ENCODE measurements at regions not wholly inside any gene's neighbourhood (a gene's known extent, or its start where the extent isn't known, plus 50 kb on each side); places are given as distances from the start of the nearest gene placed in this dataset.

DNA sequence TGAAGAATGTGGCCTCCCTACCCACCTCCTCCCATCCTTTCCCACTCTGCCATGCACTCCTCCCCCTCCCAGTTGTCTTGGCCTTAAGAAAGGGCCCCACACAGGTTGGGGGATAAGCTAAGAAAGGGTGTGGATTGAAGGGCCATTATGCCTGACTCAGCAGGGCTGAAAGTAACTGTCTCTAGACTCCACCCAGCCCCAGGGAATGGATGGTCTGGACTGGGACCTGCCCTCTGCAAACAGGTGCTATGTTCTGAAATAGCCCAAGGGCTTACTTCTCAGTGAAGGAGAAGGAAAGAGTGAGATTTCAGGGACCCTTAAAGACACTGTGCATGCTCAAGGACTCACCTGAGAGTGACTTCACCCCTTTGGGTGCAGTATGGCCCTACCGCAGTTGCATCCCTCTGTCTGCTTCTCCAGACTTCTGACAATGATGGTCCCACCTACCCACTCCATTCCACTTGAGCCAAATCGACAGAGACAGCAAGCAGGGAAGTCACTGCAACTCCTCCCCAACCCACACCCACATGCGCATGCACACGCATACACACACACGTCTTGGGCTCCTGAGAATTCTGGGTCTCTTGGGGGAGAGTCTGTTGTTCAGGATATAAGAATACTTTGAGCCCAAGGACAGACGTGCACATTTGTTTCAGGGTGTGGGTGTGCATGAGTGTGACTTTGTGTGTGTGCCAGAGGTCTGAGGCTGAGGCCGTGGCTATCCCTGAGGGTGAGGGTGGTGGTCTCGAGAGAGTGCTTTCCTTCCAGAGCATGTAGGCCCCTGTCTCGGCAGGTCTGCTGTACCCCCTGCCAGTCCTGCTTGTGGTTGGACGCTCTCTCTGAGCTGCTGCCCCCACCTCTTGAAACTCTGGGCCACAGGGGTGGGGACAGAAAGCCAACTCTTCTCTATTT, 231.9 kb downstream of the PTPRU start (continued):
- TF ChIP-seq, protein P1, sequence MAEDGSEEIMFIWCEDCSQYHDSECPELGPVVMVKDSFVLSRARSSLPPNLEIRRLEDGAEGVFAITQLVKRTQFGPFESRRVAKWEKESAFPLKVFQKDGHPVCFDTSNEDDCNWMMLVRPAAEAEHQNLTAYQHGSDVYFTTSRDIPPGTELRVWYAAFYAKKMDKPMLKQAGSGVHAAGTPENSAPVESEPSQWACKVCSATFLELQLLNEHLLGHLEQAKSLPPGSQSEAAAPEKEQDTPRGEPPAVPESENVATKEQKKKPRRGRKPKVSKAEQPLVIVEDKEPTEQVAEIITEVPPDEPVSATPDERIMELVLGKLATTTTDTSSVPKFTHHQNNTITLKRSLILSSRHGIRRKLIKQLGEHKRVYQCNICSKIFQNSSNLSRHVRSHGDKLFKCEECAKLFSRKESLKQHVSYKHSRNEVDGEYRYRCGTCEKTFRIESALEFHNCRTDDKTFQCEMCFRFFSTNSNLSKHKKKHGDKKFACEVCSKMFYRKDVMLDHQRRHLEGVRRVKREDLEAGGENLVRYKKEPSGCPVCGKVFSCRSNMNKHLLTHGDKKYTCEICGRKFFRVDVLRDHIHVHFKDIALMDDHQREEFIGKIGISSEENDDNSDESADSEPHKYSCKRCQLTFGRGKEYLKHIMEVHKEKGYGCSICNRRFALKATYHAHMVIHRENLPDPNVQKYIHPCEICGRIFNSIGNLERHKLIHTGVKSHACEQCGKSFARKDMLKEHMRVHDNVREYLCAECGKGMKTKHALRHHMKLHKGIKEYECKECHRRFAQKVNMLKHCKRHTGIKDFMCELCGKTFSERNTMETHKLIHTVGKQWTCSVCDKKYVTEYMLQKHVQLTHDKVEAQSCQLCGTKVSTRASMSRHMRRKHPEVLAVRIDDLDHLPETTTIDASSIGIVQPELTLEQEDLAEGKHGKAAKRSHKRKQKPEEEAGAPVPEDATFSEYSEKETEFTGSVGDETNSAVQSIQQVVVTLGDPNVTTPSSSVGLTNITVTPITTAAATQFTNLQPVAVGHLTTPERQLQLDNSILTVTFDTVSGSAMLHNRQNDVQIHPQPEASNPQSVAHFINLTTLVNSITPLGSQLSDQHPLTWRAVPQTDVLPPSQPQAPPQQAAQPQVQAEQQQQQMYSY (CRISPR knock-in tag; IDR thresholded peaks at IDR 0.05): no peak
- no peak for TF ChIP-seq RAD21 (CRISPR knock-in tag; IDR thresholded peaks at IDR 0.05)
- TF ChIP-seq GLI4 (CRISPR knock-in tag; IDR thresholded peaks at IDR 0.05; ENCODE audit: borderline replicate concordance): no peak

GRCh38 chr1:29466258-29466657, 229.9 kb downstream of the PTPRU start:
- Histone ChIP-seq H3K79me2 (ENCODE audit: insufficient read depth, low read length) (no peaks in the 10 kb centered on the region), H3K4me2 (ENCODE audit: low read depth, low read length) (no peak overlapping the region), H3K9ac (ENCODE audit: insufficient read depth, low read depth, low read length) (no peak overlapping the region), H2AFZ (ENCODE audit: low read length) (no peak overlapping the region), H4K20me1 (ENCODE audit: insufficient read depth, low read length) (no peaks in the 10 kb centered on the region), H3K9me3 (ENCODE audit: low read length) (no peaks in the 10 kb centered on the region), H3K4me1 (ENCODE audit: insufficient read depth, low read length) (peaks cover 25% of the 10 kb centered on the region), H3K27me3 (ENCODE audit: control insufficient read depth in 1 of 2, insufficient read depth in 2 of 2, low read length in 2 of 2) (no peaks in the 10 kb centered on the region), H3K4me3 (replicated peaks in 1 of 3; ENCODE audit: insufficient read depth in 1 of 3, low read depth in 2 of 3, low read length in 3 of 3) (no peak overlapping the region), H3K36me3 (replicated peaks in 1 of 2; ENCODE audit: control insufficient read depth in 1 of 2, insufficient read depth in 2 of 2, low read length in 2 of 2) (no peaks in the 10 kb centered on the region), H3K27ac (ENCODE audit: extremely low read length, insufficient read depth, low read length) (no peak overlapping the region)
- no TSS peak for BruUV-seq (replicated peaks)
- no peak for FAIRE-seq
- no peak for ATAC-seq
- no peak for DNase-seq (ENCODE audit: low spot score)
- in situ Hi-C loops (cut with HindIII; ENCODE audit: extremely low pct_ligation_motif_present, low pct_unique_long_range_greater_than_20kb): no loop called here
- ChIA-PET CTCF (ENCODE audit: low intra/inter-chr PET ratio, low total read pairs) (no interaction called here), POLR2A (no interaction called here)
- intact Hi-C loops (cut with micrococcal nuclease; ENCODE audit: unreplicated experiment): no loop called here
- WGBS (ENCODE audit: low lambda C conversion rate): 27% methylated on average over 3 of the region's 3 CpGs
- TF ChIP-seq ZNF543 (CRISPR knock-in tag; IDR thresholded peaks at IDR 0.05) (no peak), PRPF4 (IDR thresholded peaks at IDR 0.05; ENCODE audit: low read depth, low read length, poor library complexity, severe bottlenecking) (no peak), ZFY (CRISPR knock-in tag; IDR thresholded peaks at IDR 0.05) (no peak), ZBTB7B (CRISPR knock-in tag; IDR thresholded peaks at IDR 0.05) (no peak), HINFP (CRISPR knock-in tag; IDR thresholded peaks at IDR 0.05; ENCODE audit: low read depth) (no peak), RXRA (CRISPR knock-in tag; IDR thresholded peaks at IDR 0.05) (no peak), TSC22D2 (CRISPR knock-in tag; IDR thresholded peaks at IDR 0.05; ENCODE audit: borderline replicate concordance) (no peak)
- TF ChIP-seq, protein P2, sequence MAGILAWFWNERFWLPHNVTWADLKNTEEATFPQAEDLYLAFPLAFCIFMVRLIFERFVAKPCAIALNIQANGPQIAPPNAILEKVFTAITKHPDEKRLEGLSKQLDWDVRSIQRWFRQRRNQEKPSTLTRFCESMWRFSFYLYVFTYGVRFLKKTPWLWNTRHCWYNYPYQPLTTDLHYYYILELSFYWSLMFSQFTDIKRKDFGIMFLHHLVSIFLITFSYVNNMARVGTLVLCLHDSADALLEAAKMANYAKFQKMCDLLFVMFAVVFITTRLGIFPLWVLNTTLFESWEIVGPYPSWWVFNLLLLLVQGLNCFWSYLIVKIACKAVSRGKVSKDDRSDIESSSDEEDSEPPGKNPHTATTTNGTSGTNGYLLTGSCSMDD (CRISPR knock-in tag; IDR thresholded peaks at IDR 0.05): no peak
- TF ChIP-seq, protein P3, sequence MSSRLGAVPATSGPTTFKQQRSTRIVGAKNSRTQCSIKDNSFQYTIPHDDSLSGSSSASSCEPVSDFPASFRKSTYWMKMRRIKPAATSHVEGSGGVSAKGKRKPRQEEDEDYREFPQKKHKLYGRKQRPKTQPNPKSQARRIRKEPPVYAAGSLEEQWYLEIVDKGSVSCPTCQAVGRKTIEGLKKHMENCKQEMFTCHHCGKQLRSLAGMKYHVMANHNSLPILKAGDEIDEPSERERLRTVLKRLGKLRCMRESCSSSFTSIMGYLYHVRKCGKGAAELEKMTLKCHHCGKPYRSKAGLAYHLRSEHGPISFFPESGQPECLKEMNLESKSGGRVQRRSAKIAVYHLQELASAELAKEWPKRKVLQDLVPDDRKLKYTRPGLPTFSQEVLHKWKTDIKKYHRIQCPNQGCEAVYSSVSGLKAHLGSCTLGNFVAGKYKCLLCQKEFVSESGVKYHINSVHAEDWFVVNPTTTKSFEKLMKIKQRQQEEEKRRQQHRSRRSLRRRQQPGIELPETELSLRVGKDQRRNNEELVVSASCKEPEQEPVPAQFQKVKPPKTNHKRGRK (CRISPR knock-in tag; IDR thresholded peaks at IDR 0.05): no peak
